ENCODE measurements at regions not wholly inside any gene's neighbourhood (a gene's known extent, or its start where the extent isn't known, plus 50 kb on each side); places are given as distances from the start of the nearest gene placed in this dataset.
"Not testable (repeated sequence)": the region's sequence is repeated elsewhere in the genome, so short reads cannot be mapped to it uniquely, and the experiment has no call there.

DNA sequence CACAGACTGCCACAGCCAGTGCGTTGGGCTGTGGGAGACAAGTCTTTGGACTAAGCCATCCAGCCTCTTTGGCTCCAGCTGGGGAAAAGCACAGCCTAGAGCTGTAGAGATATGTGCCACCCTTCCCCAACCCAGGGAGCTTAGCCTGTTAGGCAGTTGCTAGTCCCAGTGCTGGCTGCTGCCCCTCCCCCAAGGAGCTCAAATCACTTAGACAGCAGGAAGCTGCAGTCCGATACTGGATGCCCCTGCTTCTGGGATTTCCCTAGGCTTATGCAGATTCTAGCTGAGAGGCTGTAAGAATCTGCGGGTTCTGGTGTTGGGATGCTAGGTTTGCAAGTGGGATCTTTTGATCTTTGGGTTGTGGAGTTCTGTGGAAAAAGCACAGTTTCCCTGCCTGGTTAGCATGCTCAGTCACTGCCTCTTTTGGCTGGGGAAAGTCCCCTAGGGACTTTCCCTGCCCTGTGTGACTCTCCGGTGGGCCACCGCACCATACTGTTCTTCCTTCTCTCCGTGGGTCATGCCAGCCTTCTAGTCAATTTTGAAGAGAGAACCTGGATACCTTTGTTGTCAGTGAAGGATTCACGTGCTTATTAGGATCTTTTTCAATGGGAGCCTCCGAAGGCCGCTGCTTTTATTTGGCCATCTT lies 792.0 kb downstream of the KCNA4 start:
- DNase-seq (ENCODE audit: low read depth) = no peak
- TF ChIP-seq, protein P1, sequence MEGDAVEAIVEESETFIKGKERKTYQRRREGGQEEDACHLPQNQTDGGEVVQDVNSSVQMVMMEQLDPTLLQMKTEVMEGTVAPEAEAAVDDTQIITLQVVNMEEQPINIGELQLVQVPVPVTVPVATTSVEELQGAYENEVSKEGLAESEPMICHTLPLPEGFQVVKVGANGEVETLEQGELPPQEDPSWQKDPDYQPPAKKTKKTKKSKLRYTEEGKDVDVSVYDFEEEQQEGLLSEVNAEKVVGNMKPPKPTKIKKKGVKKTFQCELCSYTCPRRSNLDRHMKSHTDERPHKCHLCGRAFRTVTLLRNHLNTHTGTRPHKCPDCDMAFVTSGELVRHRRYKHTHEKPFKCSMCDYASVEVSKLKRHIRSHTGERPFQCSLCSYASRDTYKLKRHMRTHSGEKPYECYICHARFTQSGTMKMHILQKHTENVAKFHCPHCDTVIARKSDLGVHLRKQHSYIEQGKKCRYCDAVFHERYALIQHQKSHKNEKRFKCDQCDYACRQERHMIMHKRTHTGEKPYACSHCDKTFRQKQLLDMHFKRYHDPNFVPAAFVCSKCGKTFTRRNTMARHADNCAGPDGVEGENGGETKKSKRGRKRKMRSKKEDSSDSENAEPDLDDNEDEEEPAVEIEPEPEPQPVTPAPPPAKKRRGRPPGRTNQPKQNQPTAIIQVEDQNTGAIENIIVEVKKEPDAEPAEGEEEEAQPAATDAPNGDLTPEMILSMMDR (IDR thresholded peaks at IDR 0.05; ENCODE audit: control insufficient read depth, insufficient read depth, low read depth, low read length, missing control alignments) = no peak
- no peak overlapping the region for H3K4me3 ChIP-seq (ENCODE audit: control insufficient read depth, low read depth, low read length)

DNA sequence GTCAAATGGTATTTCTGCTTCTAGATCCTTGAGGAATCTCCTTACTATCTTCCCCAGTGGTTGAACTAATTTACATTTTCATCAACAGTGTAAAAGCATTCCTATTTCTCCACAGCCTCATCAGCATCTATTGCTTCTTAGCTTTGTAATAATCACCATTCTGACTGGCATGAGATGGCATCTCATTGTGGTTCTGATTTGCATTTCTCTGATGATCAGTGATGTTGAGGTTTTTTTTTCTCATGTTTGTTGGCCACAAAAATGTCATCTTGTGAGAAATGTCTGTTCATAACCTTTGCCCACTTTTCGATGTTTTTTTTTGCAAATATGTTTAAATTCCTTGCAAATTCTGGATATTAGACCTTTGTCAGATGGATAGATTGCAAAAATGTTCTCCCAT lies 797.3 kb downstream of the KCNA4 start:
- not testable (repeated sequence) for H3K4me3 ChIP-seq (ENCODE audit: control insufficient read depth, low read depth, low read length); DNase-seq (ENCODE audit: low read depth)

DNA sequence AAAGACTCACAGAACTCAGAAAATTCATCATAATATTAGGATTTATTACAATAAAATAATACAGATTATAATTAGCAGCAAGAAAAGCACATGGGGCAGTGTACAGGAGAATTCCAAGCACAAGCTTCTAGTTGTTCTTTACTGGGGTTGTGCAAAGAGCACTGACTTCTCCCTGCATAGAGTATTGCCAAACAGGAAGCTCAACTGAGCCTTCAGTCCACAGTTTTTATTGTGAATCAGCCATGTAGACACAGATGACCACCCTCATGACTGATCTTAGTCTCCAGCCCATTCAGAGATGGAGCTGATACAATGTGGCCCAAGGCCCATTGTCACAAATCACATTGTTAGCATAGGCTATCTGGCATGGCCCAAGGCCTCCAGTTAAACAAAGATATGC lies 798.9 kb downstream of the KCNA4 start:
- no peak for DNase-seq (ENCODE audit: low read depth)
- no peak overlapping the region for H3K4me3 ChIP-seq (ENCODE audit: control insufficient read depth, low read depth, low read length)
- TF ChIP-seq, protein P1 (IDR thresholded peaks at IDR 0.05; ENCODE audit: control insufficient read depth, insufficient read depth, low read depth, low read length, missing control alignments) = no peak

DNA sequence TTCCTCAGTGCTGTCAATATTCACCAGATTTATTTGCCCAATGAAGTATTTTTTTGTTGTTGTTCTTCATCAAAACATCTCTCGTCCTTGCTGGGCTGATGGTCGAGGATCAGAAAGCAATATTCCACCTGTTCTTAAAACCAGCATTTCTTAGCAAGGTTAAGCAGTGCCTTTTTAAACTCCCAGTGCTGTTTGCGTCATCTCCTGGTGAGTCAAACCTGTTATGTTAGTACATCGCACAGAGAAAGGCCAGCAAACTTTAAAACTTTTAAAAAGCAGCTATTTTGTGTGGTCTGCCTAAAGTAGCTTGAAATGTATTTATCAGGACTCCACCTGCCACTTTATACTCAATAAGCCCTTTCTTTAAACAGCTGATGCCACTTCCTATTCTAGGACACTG lies 802.0 kb downstream of the KCNA4 start:
- DNase-seq (ENCODE audit: low read depth) = peak; percentile 5
- TF ChIP-seq, protein P1 (IDR thresholded peaks at IDR 0.05; ENCODE audit: control insufficient read depth, insufficient read depth, low read depth, low read length, missing control alignments) = no peak
- no peak overlapping the region for H3K4me3 ChIP-seq (ENCODE audit: control insufficient read depth, low read depth, low read length)

DNA sequence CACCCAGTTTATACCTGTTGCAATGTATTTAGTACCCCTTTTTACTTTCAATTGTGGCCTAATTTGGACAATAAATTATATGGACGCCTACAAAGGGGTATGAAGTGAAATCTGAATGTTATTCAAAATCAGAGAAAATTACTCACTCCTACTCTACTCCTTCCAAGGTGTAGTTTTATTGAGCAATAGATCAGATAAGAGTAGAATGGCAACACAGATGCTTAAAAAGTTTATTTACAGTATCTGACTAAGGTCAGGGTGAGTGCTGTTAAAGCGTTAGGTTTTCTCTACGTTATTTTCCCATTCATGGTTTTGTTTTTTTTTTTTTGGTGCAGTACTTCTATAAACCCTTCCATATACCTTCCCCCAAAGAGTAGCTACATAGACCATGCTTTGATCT lies 805.6 kb downstream of the KCNA4 start:
- H3K4me3 ChIP-seq (ENCODE audit: control insufficient read depth, low read depth, low read length) = no peak overlapping the region
- TF ChIP-seq, protein P1 (IDR thresholded peaks at IDR 0.05; ENCODE audit: control insufficient read depth, insufficient read depth, low read depth, low read length, missing control alignments) = no peak
- no peak for DNase-seq (ENCODE audit: low read depth)

DNA sequence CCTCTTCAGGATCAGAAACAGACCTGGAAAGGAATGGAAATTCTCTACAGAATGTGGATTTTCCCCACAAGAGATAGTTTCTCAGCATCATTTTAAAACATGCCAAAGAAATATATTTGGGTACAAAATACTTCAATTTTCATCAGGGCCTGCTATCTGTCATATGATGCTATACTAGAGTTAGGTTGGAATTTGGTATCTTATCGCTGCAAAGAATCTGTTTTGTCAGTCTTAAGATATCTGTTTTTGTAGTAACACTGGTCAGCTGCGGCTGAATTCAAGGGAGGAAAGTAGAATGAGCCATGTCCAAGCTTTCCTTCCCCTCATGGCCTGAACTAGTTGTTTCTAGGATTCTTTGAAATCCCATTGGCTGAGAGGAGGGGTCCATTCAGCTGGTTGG lies 806.4 kb downstream of the KCNA4 start:
- no peak for DNase-seq (ENCODE audit: low read depth)
- TF ChIP-seq, protein P1 (IDR thresholded peaks at IDR 0.05; ENCODE audit: control insufficient read depth, insufficient read depth, low read depth, low read length, missing control alignments) = no peak
- no peak overlapping the region for H3K4me3 ChIP-seq (ENCODE audit: control insufficient read depth, low read depth, low read length)

DNA sequence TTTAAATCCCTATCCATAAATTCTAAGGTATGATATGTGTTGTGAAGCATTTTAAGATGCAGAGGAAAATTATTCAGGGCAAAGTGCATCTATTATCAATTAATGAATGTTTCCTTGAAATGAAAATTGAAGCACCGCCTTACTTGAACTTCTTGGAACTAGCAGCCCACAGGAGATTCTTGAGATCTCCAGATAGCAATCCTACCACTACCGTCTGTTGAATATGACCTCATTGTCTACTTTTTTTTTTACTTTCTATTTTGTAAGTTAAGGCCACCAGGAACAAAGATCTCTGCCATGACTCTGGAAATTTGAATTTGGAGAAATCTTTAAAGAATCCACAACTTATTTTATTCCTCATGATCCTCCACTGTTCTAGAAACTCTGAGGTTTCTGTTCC lies 808.7 kb downstream of the KCNA4 start:
- TF ChIP-seq, protein P1 (IDR thresholded peaks at IDR 0.05; ENCODE audit: control insufficient read depth, insufficient read depth, low read depth, low read length, missing control alignments) = no peak
- no peak for DNase-seq (ENCODE audit: low read depth)
- no peak overlapping the region for H3K4me3 ChIP-seq (ENCODE audit: control insufficient read depth, low read depth, low read length)
